ENCODE measurements at regions not wholly inside any gene's neighbourhood (a gene's known extent, or its start where the extent isn't known, plus 50 kb on each side); places are given as distances from the start of the nearest gene placed in this dataset.

- H2BK120ac ChIP-seq (ENCODE audit: low read depth, low read length, poor library complexity, severe bottlenecking) = no peak overlapping the region
- no peaks in the 10 kb centered on the region for H3K79me2 ChIP-seq (ENCODE audit: insufficient read depth, low read length)
- Mint-ChIP-seq H3K9me3 (no peaks in the 10 kb centered on the region; a peak in 1 of 5 replicates), H3K4me1 (peaks cover 11 to 15% of the 10 kb centered on the region in 2 experiments), H3K36me3 (ENCODE audit: insufficient read depth in 1 of 3, low read depth in 3 of 3) (peaks cover 0 to 6% (median 0%) of the 10 kb centered on the region in 3 experiments; a peak in 2 of 7 replicates), H3K27ac (no peak overlapping the region), H3K27me3 (ENCODE audit: low read depth) (no peaks in the 10 kb centered on the region), H3K4me3 (no peak overlapping the region)
- H3K56ac ChIP-seq (ENCODE audit: insufficient read length, low read depth, low read length) = no peak overlapping the region
- no peak overlapping the region for H2BK15ac ChIP-seq (ENCODE audit: low read depth, low read length)
- H3K27ac ChIP-seq (ENCODE audit: insufficient read length, low read depth, low read length) = no peak overlapping the region
- no peak overlapping the region for H2AK5ac ChIP-seq (ENCODE audit: insufficient read length, low read length)
- H3K23ac ChIP-seq (ENCODE audit: insufficient read length, low read depth, low read length) = no peak overlapping the region
- no peaks in the 10 kb centered on the region for H4K20me1 ChIP-seq (ENCODE audit: control insufficient read depth, insufficient read depth, insufficient read length)
- H2AFZ ChIP-seq (ENCODE audit: low read length) = no peak overlapping the region
- H3K14ac ChIP-seq (ENCODE audit: insufficient read depth, low read length) = no peak overlapping the region
- H3K9ac ChIP-seq (ENCODE audit: extremely low read depth, insufficient read length, low read length) = no peak overlapping the region
- no peak overlapping the region for H4K8ac ChIP-seq (replicated peaks; ENCODE audit: insufficient read length, low read depth, low read length)
- no CpG with 5 or more reads among the region's 4 CpGs for WGBS (ENCODE audit: extremely low coverage, insufficient read length, low lambda C conversion rate)
- H2BK12ac ChIP-seq (ENCODE audit: insufficient read length, low read depth, low read length) = no peak overlapping the region
- no peak for DNase-seq
- no peaks in the 10 kb centered on the region for H3K9me3 ChIP-seq (ENCODE audit: control insufficient read depth, low read depth, low read length)
- H3T11ph ChIP-seq (ENCODE audit: low read length) = no peak overlapping the region
- no peak overlapping the region for H3K4me2 ChIP-seq (ENCODE audit: insufficient read depth, insufficient read length, low read length)
- no peak overlapping the region for H3K4ac ChIP-seq (ENCODE audit: low read depth, low read length)
- H3K79me1 ChIP-seq (ENCODE audit: insufficient read depth, low read depth, low read length, poor library complexity, severe bottlenecking) = no peaks in the 10 kb centered on the region
- H3K4me1 ChIP-seq (ENCODE audit: insufficient read depth, low read length) = no peaks in the 10 kb centered on the region
- no peaks in the 10 kb centered on the region for H3K27me3 ChIP-seq (ENCODE audit: insufficient read depth, low read length)
- no peaks in the 10 kb centered on the region for H3K23me2 ChIP-seq (ENCODE audit: insufficient read length, low read depth, low read length, poor library complexity, severe bottlenecking)
- TF ChIP-seq CTCF (conservative IDR thresholded peaks at IDR 0.05) = no peak
- no peak overlapping the region for H3K18ac ChIP-seq (ENCODE audit: insufficient read length, low read depth, low read length)
- no peak overlapping the region for H2BK20ac ChIP-seq (ENCODE audit: low read depth, low read length, poor library complexity, severe bottlenecking)
- no peak overlapping the region for H2BK5ac ChIP-seq (ENCODE audit: insufficient read length, low read length)
- H4K91ac ChIP-seq (ENCODE audit: insufficient read length, low read depth, low read length) = no peak overlapping the region
- no peak overlapping the region for H4K5ac ChIP-seq (ENCODE audit: insufficient read length, low read depth, low read length)
Observed at GRCh38 chr7:34454381-34454780, 203.6 kb upstream of the NPSR1 start.

Data from H9 (cell line).